Pancreas (tissue), 10 donors: ENCODE measurements at regions not wholly inside any gene's neighbourhood (a gene's known extent, or its start where the extent isn't known, plus 50 kb on each side); places are given as distances from the start of the nearest gene placed in this dataset.

Experiments
- ATAC-seq, 4 donors: fragments of 200-7000 bp; cut with Tn5 transposase; one replicate each; pipeline versions ENCODE4 v1.8.0 to v1.9.1; 2020; ENCODE audit warnings: mild to moderate bottlenecking in 4 of 4, moderate library complexity in 4 of 4
- DNase-seq, 6 donors: peaks; one replicate each; pipeline ENCODE4 v3.0.0-alpha.2; 2020
- FAIRE-seq: peaks from 2 replicates; lab custom pipeline; 2012; peaks lifted over from hg19 to GRCh38; lab: Jason Lieb, UNC
- H3K27ac ChIP-seq, 4 donors: fragments of 200-600 bp; sonication (generic); 1 replicate in 3 of 4; 2 replicates in 1 of 4; pipeline versions ENCODE4 v1.5.0 to v1.8.0; 2020
- H3K27me3 ChIP-seq, 4 donors: fragments of 200-600 bp; one replicate each; pipeline ENCODE4 v1.8.0; 2021
- H3K36me3 ChIP-seq, 3 donors: fragments of 200-600 bp; sonication (generic) in 1 of 3; one replicate each; pipeline versions ENCODE4 v1.5.0 to v1.8.0; 2020 to 2021
- H3K4me1 ChIP-seq, 3 donors: fragments of 200-600 bp; one replicate each; pipeline ENCODE4 v1.8.0; 2021
- H3K4me3 ChIP-seq, 4 donors: fragments of 200-600 bp; sonication (generic) in 2 of 4; one replicate each; pipeline versions ENCODE4 v1.5.0 to v1.8.0; 2020 to 2021
- H3K9me3 ChIP-seq, 4 donors: fragments of 200-600 bp; one replicate each; pipeline ENCODE4 v1.8.0; 2021
- WGBS, 2 donors: extraction: QIAGEN DNeasy Blood & Tissue Kit; methylation state at CpG; one replicate each; pipeline ENCODE4 v1.1.7; 2013; 5-methylcytosine and 5-hydroxymethylcytosine counted together
- intact Hi-C, 3 donors: fragments of 100-400 bp; cut with DNase I; formaldehyde crosslinking; loops; one replicate each; pipeline versions ENCODE4 v1.11.1 to v1.14.2; 2022
- TF ChIP-seq, protein P1 (sequence below), 4 donors: fragments of 200-600 bp; sonication (generic) in 3 of 4; IDR thresholded peaks; one replicate each; pipeline versions ENCODE4 v1.5.0 to v1.8.0; 2021; ENCODE audit warnings: antibody characterized with exemption in 4 of 4
- donor health status: healthy with polysubstance abuse.
- donor health status: DM: no; HTN: no; CAD: no; lungs with moderate emphysema.
- donor health status: DM: no; HTN: no; CAD: no.
- donor health status: control.
- donor health status: control.
- donor health status: Bipolar disorder and iron deficiency.
- donor health status: DM: yes; HTN: yes; CAD: no.
- donor health status: DM: no; HTN: no; CAD: no.
- donor health status: DM: no; HTN: no; CAD: no.
- donor health status: DM: yes; HTN: yes; CAD: no.

DNA sequence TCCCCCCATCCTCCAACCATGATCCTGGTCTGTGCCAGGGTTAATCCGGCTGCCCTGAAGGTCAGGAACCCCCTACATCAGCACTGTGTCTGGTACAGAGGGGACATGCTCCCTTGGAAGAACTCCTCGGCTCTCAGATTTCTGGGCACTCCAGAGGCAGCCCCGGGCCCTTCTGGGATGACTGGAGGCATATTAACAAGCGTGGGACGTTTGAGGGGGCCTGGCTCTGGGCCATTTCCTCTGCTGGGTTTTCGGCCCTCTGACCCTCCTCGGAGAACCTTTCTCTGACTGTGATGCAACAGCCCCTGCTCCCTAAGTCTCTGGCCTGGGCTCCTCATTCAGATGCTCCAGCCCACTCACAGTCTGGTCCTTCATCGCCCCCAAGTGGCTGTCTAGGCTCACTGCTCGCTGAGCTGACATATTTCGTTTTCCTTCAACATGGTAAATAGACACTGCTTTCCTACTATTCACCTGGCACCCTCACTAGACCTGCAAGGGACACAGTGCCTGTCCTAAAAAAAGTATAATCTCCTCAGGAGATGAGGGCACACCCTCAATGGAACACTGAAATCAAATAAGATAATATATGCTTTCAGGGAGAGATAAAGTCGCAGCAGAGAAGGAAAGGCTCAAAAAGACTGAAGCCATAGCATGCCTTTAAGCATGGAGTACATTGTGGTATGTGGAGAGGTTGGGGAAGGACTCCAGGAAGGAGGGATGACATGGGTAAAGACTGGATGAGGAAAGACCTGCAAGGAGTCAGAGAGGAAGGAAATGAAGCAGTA, 404.7 kb upstream of the TRPC7 start:
- DNase-seq (peak; percentile 42 to 77 (median 67)), ATAC-seq (peak; percentile 60 to 96 (median 88)), FAIRE-seq (no peak)
- H3K27ac ChIP-seq, result no peak overlapping the region
- no peak overlapping the region for H3K4me3 ChIP-seq
- H3K4me1 ChIP-seq, result no peaks in the 10 kb centered on the region
- intact Hi-C loops, result loop anchor here in 2 of 3 donors (5.0 to 10.0 kb wide), 2 partner anchors 523 to 525 kb away; no protein-coding TSS in a partner anchor
- 33 to 35% methylated on average over 11 of the region's 11 CpGs for WGBS, 2 donors
- TF ChIP-seq, protein P1, sequence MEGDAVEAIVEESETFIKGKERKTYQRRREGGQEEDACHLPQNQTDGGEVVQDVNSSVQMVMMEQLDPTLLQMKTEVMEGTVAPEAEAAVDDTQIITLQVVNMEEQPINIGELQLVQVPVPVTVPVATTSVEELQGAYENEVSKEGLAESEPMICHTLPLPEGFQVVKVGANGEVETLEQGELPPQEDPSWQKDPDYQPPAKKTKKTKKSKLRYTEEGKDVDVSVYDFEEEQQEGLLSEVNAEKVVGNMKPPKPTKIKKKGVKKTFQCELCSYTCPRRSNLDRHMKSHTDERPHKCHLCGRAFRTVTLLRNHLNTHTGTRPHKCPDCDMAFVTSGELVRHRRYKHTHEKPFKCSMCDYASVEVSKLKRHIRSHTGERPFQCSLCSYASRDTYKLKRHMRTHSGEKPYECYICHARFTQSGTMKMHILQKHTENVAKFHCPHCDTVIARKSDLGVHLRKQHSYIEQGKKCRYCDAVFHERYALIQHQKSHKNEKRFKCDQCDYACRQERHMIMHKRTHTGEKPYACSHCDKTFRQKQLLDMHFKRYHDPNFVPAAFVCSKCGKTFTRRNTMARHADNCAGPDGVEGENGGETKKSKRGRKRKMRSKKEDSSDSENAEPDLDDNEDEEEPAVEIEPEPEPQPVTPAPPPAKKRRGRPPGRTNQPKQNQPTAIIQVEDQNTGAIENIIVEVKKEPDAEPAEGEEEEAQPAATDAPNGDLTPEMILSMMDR (IDR thresholded peaks at IDR 0.05), result peak; percentile 40 to 73 (median 68)
- H3K27me3 ChIP-seq, result no peaks in the 10 kb centered on the region
- H3K9me3 ChIP-seq, result no peaks in the 10 kb centered on the region
- no peaks in the 10 kb centered on the region for H3K36me3 ChIP-seq

DNA sequence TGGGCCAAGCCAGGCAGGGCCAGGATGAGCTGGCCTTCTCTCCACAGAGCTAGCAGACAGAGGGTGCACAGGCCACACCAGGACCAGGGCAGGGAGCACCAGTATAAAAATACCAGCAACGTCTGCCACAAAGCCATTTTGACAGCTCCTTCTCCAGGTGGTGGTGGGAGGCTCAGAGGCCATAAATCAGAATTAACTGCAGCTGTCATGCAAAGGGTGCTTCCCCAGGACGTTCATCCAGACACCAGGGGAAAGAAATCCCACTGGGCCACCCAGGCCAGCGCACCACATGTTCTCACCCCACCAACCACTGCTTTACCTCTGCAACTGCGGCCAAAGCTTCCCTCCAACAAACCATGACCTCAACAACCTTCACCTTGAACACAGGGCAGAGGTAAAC, 403.7 kb upstream of the TRPC7 start:
- Histone ChIP-seq H3K4me3 (no peak overlapping the region), H3K27ac (no peak overlapping the region), H3K4me1 (no peaks in the 10 kb centered on the region), H3K36me3 (no peaks in the 10 kb centered on the region), H3K27me3 (no peaks in the 10 kb centered on the region), H3K9me3 (no peaks in the 10 kb centered on the region)
- DNase-seq (no peak), ATAC-seq (no peak), FAIRE-seq (no peak)
- intact Hi-C loops, result loop anchor here in 1 of 3 donors (10.0 kb wide), 1 partner anchor 524 kb away; no protein-coding TSS in a partner anchor
- TF ChIP-seq, protein P1 (IDR thresholded peaks at IDR 0.05), result no peak
- 76 to 77% methylated on average over 4 of the region's 4 CpGs for WGBS, 2 donors

DNA sequence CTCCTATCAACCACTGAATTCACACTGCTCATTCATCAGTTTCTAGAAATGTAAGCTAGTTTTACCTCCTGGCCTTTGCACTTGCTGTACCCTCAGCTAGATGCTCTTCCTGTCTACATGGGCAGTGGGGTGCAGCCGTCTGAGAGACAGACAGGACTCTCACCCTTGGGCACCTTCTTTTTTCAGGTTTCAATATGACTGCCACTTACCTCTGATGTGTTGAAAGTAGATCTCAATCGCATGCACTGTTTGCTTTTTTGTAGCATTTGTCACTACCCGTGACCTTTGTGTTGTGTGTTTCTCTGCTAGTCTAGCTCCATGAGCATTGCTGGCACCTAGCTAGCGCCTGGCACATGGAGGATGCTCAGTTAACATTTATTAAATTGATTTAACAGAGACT, 403.1 kb upstream of the TRPC7 start:
- Histone ChIP-seq H3K4me3 (no peak overlapping the region), H3K27ac (no peak overlapping the region), H3K4me1 (no peaks in the 10 kb centered on the region), H3K27me3 (no peaks in the 10 kb centered on the region), H3K9me3 (no peaks in the 10 kb centered on the region), H3K36me3 (no peaks in the 10 kb centered on the region)
- FAIRE-seq (no peak), ATAC-seq (no peak), DNase-seq (no peak)
- intact Hi-C loops, result loop anchor here in 1 of 3 donors (10.0 kb wide), 1 partner anchor 524 kb away; no protein-coding TSS in a partner anchor
- WGBS, 2 donors, result 56 to 57% methylated on average over 4 of the region's 4 CpGs
- TF ChIP-seq, protein P1 (IDR thresholded peaks at IDR 0.05), result no peak

DNA sequence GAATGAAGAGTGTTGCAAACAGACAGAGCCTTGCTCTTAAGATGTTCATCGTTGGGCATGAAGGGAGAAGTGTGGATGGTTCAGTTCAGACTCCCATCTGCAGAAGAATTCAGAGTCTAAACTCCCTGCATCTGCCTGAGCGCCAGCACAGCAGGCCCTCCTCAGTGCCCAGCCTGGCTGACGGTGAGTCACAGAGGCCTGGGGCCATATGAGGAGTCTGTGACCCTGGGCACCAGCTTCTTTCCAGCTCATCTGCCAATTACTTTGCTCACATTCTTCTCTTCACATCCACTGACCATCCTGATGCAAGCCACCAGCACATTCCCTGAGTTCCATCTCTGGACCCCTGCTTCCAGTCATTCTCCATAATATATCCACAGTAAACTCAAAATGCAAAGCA, 401.1 kb upstream of the TRPC7 start:
- intact Hi-C loops, result loop anchor here in 1 of 3 donors (10.0 kb wide), 1 partner anchor 522 kb away; no protein-coding TSS in a partner anchor
- Histone ChIP-seq H3K36me3 (no peaks in the 10 kb centered on the region), H3K4me1 (no peaks in the 10 kb centered on the region), H3K9me3 (no peaks in the 10 kb centered on the region), H3K27ac (no peak overlapping the region), H3K27me3 (no peaks in the 10 kb centered on the region), H3K4me3 (no peak overlapping the region)
- DNase-seq, result no peak
- 66 to 91% methylated on average over 3 of the region's 3 CpGs for WGBS, 2 donors
- no peak for FAIRE-seq
- no peak for ATAC-seq
- TF ChIP-seq, protein P1 (IDR thresholded peaks at IDR 0.05), result no peak

DNA sequence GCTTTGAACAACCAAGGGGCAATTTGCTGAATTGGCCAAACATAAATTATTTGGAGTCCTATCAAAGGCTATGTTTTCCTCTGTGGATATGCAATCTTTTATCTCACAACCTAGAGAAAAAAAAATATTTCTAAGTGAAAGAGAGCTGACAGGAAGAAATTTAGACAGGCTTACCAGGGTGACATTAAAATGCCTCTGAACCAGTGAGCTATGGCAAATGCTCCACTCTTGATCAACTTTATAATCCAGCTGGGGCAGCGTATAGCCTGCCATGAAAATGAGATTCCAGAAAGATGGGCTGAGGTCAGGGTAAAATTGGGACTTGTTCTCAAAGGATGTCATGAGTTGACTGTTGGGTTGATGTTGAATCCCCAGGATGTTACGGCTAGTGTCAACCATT, 399.3 kb upstream of the TRPC7 start:
- H3K36me3 ChIP-seq, result no peaks in the 10 kb centered on the region
- ATAC-seq, result no peak
- no peak overlapping the region for H3K4me3 ChIP-seq
- no peak overlapping the region for H3K27ac ChIP-seq
- H3K4me1 ChIP-seq, result no peaks in the 10 kb centered on the region
- TF ChIP-seq, protein P1 (IDR thresholded peaks at IDR 0.05), result no peak
- H3K9me3 ChIP-seq, result no peaks in the 10 kb centered on the region
- intact Hi-C loops, result loop anchor here in 1 of 3 donors (10.0 kb wide), 1 partner anchor 520 kb away; no protein-coding TSS in a partner anchor
- no peak for DNase-seq
- 65 to 93% methylated on average over 2 of the region's 2 CpGs for WGBS, 2 donors
- FAIRE-seq, result no peak
- no peaks in the 10 kb centered on the region for H3K27me3 ChIP-seq
